Keratinocyte (primary cell): ENCODE measurements at regions not wholly inside any gene's neighbourhood (a gene's known extent, or its start where the extent isn't known, plus 50 kb on each side); places are given as distances from the start of the nearest gene placed in this dataset.

Source experiments
- DNase-seq: peaks from one replicate; pipeline ENCODE4 v3.0.0-alpha.2; 2011; ENCODE audit warnings: low read depth, missing footprints, low spot score
- FAIRE-seq: peaks from 2 replicates; lab custom pipeline; 2011; peaks lifted over from hg19 to GRCh38; lab: Jason Lieb, UNC
- H2AFZ ChIP-seq: 2 replicates; pipeline ENCODE4 v1.6.0; 2012; ENCODE audit warnings: low read length, control low read depth, inconsistent platforms; ENCODE audit not compliant: control insufficient read depth
- H3K27ac ChIP-seq: 2 replicates; pipeline ENCODE4 v1.5.1; 2011; ENCODE audit warnings: low read length; ENCODE audit not compliant: control insufficient read depth, insufficient read depth
- H3K27me3 ChIP-seq: 3 replicates; pipeline ENCODE4 v1.6.0; 2011; ENCODE audit warnings: low read length; ENCODE audit not compliant: control insufficient read depth, insufficient read depth; ENCODE audit errors: extremely low read depth
- H3K36me3 ChIP-seq, 2 experiments: 2 replicates in 1 of 2; 3 replicates in 1 of 2; pipeline ENCODE4 v1.5.1; 2011; ENCODE audit warnings: low read length in 2 of 2, mild to moderate bottlenecking in 1 of 2; ENCODE audit not compliant: control insufficient read depth in 2 of 2, insufficient read depth in 2 of 2; ENCODE audit errors: extremely low read depth in 1 of 2
- H3K4me1 ChIP-seq: 3 replicates; pipeline ENCODE4 v1.5.1; 2011; ENCODE audit warnings: low read length; ENCODE audit not compliant: control insufficient read depth, insufficient read depth; ENCODE audit errors: extremely low read depth
- H3K4me2 ChIP-seq: 3 replicates; pipeline ENCODE4 v1.6.0; 2011; ENCODE audit warnings: low read depth, low read length; ENCODE audit not compliant: control insufficient read depth, insufficient read depth; ENCODE audit errors: extremely low read depth
- H3K4me3 ChIP-seq, 3 experiments: fragments of 200-600 bp in 1 of 3; sonication (generic) in 1 of 3; 2 replicates in 2 of 3; 3 replicates in 1 of 3; pipeline ENCODE4 v1.5.1; 2011 to 2016; ENCODE audit warnings: low read length in 3 of 3, mild to moderate bottlenecking in 3 of 3, control low read depth in 2 of 3, inconsistent platforms in 1 of 3, low read depth in 1 of 3, mixed read lengths in 1 of 3, mixed run types in 1 of 3, moderate library complexity in 1 of 3; ENCODE audit not compliant: control insufficient read depth in 2 of 3, insufficient read depth in 2 of 3; ENCODE audit errors: extremely low read depth in 1 of 3
- H3K79me2 ChIP-seq: 2 replicates; pipeline ENCODE4 v1.6.0; 2012; ENCODE audit warnings: low read length; ENCODE audit not compliant: control insufficient read depth, insufficient read depth
- H3K9ac ChIP-seq: 3 replicates; pipeline ENCODE4 v1.6.0; 2011; ENCODE audit warnings: low read length; ENCODE audit not compliant: control insufficient read depth, insufficient read depth; ENCODE audit errors: extremely low read depth
- H3K9me1 ChIP-seq: 3 replicates; pipeline ENCODE4 v1.6.0; 2011; ENCODE audit warnings: low read length; ENCODE audit not compliant: control insufficient read depth, insufficient read depth; ENCODE audit errors: extremely low read depth
- H3K9me3 ChIP-seq: 2 replicates; pipeline ENCODE4 v1.5.1; 2012; ENCODE audit warnings: low read depth, low read length; ENCODE audit not compliant: control insufficient read depth
- H4K20me1 ChIP-seq: 3 replicates; pipeline ENCODE4 v1.6.0; 2011; ENCODE audit warnings: low read length; ENCODE audit not compliant: control insufficient read depth, insufficient read depth; ENCODE audit errors: extremely low read depth
- CTCF ChIP-seq, 3 experiments: IDR thresholded peaks in 1 of 3; conservative IDR thresholded peaks in 1 of 3; optimal IDR thresholded peaks in 1 of 3; 2 replicates in 2 of 3; 3 replicates in 1 of 3; pipeline versions ENCODE3 to v1.5.1; 2011; ENCODE audit warnings: low read length in 3 of 3, mild to moderate bottlenecking in 3 of 3, moderate library complexity in 2 of 3, control low read depth in 1 of 3, inconsistent platforms in 1 of 3; ENCODE audit not compliant: insufficient read depth in 2 of 3; ENCODE audit errors: extremely low read depth in 1 of 3
- EZH2 ChIP-seq: IDR thresholded peaks from one replicate; pipeline ENCODE4 v1.6.1; 2012; ENCODE audit warnings: inconsistent platforms, mild to moderate bottlenecking, low read length, moderate library complexity
- dilution Hi-C: fragments of 300-500 bp; cut with MboI; formaldehyde crosslinking; loops from one replicate; pipeline ENCODE4 v1.7.0; 2020; ENCODE audit warnings: low sequenced_read_pairs; ENCODE audit not compliant: extremely low pct_ligation_motif_present

GRCh38 chr17:77598241-77598620 lies 360.3 kb upstream of the TNRC6C start:
- Histone ChIP-seq H3K27ac (no peak overlapping the region), H3K4me1 (peaks cover 3% of the 10 kb centered on the region), H3K4me3 (no peak overlapping the region), H2AFZ (no peak overlapping the region), H3K9ac (no peak overlapping the region), H3K4me2 (no peak overlapping the region), H3K9me3 (no peaks in the 10 kb centered on the region), H3K36me3 (no peaks in the 10 kb centered on the region), H3K79me2 (no peaks in the 10 kb centered on the region), H3K27me3 (peaks cover 18% of the 10 kb centered on the region), H3K9me1 (no peaks in the 10 kb centered on the region), H4K20me1 (no peaks in the 10 kb centered on the region)
- DNase-seq (no peak), FAIRE-seq (no peak)
- no peak for TF ChIP-seq EZH2
- no peak for TF ChIP-seq CTCF (optimal IDR thresholded peaks at IDR 0.05 in 1 of 3, IDR thresholded peaks at IDR 0.05 in 1 of 3, conservative IDR thresholded peaks at IDR 0.05 in 1 of 3; ENCODE audit: extremely low read depth in 1 of 3, insufficient read depth in 2 of 3, low read length in 3 of 3)
- dilution Hi-C loops: no loop called here

- Histone ChIP-seq H3K27me3 (peaks cover 16% of the 10 kb centered on the region), H3K27ac (no peak overlapping the region), H3K9ac (no peak overlapping the region), H3K4me3 (no peak overlapping the region), H2AFZ (no peak overlapping the region), H4K20me1 (no peaks in the 10 kb centered on the region), H3K36me3 (no peaks in the 10 kb centered on the region), H3K9me3 (no peaks in the 10 kb centered on the region), H3K9me1 (no peaks in the 10 kb centered on the region), H3K4me2 (no peak overlapping the region), H3K79me2 (no peaks in the 10 kb centered on the region), H3K4me1 (peaks cover 3% of the 10 kb centered on the region)
- TF ChIP-seq EZH2: no peak
- FAIRE-seq (no peak), DNase-seq (no peak)
- dilution Hi-C loops: no loop called here
Observed at GRCh38 chr17:77599699-77600098, 358.8 kb upstream of the TNRC6C start.

GRCh38 chr17:77600346-77600745 lies 358.2 kb upstream of the TNRC6C start:
- no peak overlapping the region for H3K4me3 ChIP-seq
- H2AFZ ChIP-seq: no peak overlapping the region
- no peaks in the 10 kb centered on the region for H4K20me1 ChIP-seq
- FAIRE-seq (no peak), DNase-seq (no peak)
- H3K9me3 ChIP-seq: no peaks in the 10 kb centered on the region
- H3K4me2 ChIP-seq: no peak overlapping the region
- no peak overlapping the region for H3K9ac ChIP-seq
- H3K79me2 ChIP-seq: no peaks in the 10 kb centered on the region
- H3K36me3 ChIP-seq: no peaks in the 10 kb centered on the region
- peaks cover 16% of the 10 kb centered on the region for H3K27me3 ChIP-seq
- TF ChIP-seq EZH2 (no peak), CTCF (optimal IDR thresholded peaks at IDR 0.05 in 1 of 3, IDR thresholded peaks at IDR 0.05 in 1 of 3, conservative IDR thresholded peaks at IDR 0.05 in 1 of 3; ENCODE audit: extremely low read depth in 1 of 3, insufficient read depth in 2 of 3, low read length in 3 of 3) (no peak)
- no peak overlapping the region for H3K27ac ChIP-seq
- H3K9me1 ChIP-seq: no peaks in the 10 kb centered on the region
- dilution Hi-C loops: no loop called here
- peaks cover 3% of the 10 kb centered on the region for H3K4me1 ChIP-seq
